ENCODE measurements at regions not wholly inside any gene's neighbourhood (a gene's known extent, or its start where the extent isn't known, plus 50 kb on each side); places are given as distances from the start of the nearest gene placed in this dataset.

DNA sequence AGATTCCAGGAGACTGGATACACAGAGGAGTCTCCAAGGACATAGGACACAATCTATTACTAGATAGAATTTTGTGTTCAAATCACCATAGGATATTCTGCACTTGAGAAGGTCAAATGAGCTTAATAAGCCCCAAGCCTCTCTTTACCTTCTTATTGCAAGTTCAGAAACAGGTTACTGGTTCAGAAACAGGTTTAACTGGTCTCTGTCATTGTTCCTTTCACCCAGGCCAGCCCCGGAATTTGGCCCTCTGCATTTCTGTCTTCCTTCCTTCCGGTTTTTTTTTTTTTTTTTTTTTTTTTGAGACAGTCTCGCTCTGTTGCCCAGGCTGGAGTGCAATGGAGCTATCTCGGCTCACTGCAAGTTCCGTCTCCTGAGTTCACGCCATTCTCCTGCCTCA, 700.2 kb downstream of the EPHA4 start (continued):
- TF ChIP-seq, protein P1, sequence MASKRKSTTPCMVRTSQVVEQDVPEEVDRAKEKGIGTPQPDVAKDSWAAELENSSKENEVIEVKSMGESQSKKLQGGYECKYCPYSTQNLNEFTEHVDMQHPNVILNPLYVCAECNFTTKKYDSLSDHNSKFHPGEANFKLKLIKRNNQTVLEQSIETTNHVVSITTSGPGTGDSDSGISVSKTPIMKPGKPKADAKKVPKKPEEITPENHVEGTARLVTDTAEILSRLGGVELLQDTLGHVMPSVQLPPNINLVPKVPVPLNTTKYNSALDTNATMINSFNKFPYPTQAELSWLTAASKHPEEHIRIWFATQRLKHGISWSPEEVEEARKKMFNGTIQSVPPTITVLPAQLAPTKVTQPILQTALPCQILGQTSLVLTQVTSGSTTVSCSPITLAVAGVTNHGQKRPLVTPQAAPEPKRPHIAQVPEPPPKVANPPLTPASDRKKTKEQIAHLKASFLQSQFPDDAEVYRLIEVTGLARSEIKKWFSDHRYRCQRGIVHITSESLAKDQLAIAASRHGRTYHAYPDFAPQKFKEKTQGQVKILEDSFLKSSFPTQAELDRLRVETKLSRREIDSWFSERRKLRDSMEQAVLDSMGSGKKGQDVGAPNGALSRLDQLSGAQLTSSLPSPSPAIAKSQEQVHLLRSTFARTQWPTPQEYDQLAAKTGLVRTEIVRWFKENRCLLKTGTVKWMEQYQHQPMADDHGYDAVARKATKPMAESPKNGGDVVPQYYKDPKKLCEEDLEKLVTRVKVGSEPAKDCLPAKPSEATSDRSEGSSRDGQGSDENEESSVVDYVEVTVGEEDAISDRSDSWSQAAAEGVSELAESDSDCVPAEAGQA (IDR thresholded peaks at IDR 0.05; ENCODE audit: low read depth), result no peak
- TF ChIP-seq, protein P1 (CRISPR knock-in tag; IDR thresholded peaks at IDR 0.05; ENCODE audit: borderline replicate concordance), result no peak
- TF ChIP-seq ZNF296 (CRISPR knock-in tag; conservative IDR thresholded peaks at IDR 0.05), result no peak
- TF ChIP-seq, protein P2, sequence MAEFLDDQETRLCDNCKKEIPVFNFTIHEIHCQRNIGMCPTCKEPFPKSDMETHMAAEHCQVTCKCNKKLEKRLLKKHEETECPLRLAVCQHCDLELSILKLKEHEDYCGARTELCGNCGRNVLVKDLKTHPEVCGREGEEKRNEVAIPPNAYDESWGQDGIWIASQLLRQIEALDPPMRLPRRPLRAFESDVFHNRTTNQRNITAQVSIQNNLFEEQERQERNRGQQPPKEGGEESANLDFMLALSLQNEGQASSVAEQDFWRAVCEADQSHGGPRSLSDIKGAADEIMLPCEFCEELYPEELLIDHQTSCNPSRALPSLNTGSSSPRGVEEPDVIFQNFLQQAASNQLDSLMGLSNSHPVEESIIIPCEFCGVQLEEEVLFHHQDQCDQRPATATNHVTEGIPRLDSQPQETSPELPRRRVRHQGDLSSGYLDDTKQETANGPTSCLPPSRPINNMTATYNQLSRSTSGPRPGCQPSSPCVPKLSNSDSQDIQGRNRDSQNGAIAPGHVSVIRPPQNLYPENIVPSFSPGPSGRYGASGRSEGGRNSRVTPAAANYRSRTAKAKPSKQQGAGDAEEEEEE (CRISPR knock-in tag; IDR thresholded peaks at IDR 0.05; ENCODE audit: borderline replicate concordance), result no peak
- no peak for TF ChIP-seq SALL2 (CRISPR knock-in tag; IDR thresholded peaks at IDR 0.05)
